HEK293 (cell line): ENCODE measurements at regions not wholly inside any gene's neighbourhood (a gene's known extent, or its start where the extent isn't known, plus 50 kb on each side); places are given as distances from the start of the nearest gene placed in this dataset.

Experiments used
- REST ChIP-seq: fragments of 450-650 bp; formaldehyde crosslinking; IDR thresholded peaks from 2 replicates; pipeline ENCODE4 v1.5.1; 2016; ENCODE audit warnings: missing biosample characterization, missing genetic modification characterization
- ZNF274 ChIP-seq, 2 experiments: fragments of 200-500 bp in 1 of 2; fragments of 450-650 bp in 1 of 2; sonication (Bioruptor generic) in 1 of 2; formaldehyde crosslinking in 1 of 2; IDR thresholded peaks; 2 replicates each; pipeline versions ENCODE4 v1.5.1 to v1.6.1; 2014 to 2016; ENCODE audit warnings: borderline replicate concordance in 1 of 2, inconsistent platforms in 1 of 2, low read length in 1 of 2, missing biosample characterization in 1 of 2, missing genetic modification characterization in 1 of 2
- ZXDB ChIP-seq: fragments of 450-650 bp; formaldehyde crosslinking; IDR thresholded peaks from 2 replicates; pipeline ENCODE4 v1.5.1; 2016; ENCODE audit warnings: missing biosample characterization, missing genetic modification characterization
- TF ChIP-seq, protein P1 (sequence below): fragments of 450-650 bp; formaldehyde crosslinking; IDR thresholded peaks from 2 replicates; pipeline ENCODE4 v1.5.1; 2016; ENCODE audit warnings: missing biosample characterization, missing genetic modification characterization

- TF ChIP-seq, protein P1, sequence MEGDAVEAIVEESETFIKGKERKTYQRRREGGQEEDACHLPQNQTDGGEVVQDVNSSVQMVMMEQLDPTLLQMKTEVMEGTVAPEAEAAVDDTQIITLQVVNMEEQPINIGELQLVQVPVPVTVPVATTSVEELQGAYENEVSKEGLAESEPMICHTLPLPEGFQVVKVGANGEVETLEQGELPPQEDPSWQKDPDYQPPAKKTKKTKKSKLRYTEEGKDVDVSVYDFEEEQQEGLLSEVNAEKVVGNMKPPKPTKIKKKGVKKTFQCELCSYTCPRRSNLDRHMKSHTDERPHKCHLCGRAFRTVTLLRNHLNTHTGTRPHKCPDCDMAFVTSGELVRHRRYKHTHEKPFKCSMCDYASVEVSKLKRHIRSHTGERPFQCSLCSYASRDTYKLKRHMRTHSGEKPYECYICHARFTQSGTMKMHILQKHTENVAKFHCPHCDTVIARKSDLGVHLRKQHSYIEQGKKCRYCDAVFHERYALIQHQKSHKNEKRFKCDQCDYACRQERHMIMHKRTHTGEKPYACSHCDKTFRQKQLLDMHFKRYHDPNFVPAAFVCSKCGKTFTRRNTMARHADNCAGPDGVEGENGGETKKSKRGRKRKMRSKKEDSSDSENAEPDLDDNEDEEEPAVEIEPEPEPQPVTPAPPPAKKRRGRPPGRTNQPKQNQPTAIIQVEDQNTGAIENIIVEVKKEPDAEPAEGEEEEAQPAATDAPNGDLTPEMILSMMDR (tag by site-specific recombination): no peak
- TF ChIP-seq REST (tag by site-specific recombination): no peak
- TF ChIP-seq ZXDB (tag by site-specific recombination): no peak
- no peak for TF ChIP-seq ZNF274 (IDR thresholded peaks at IDR 0.05; ENCODE audit: low read length)
- no peak for TF ChIP-seq ZNF274 (tag by site-specific recombination; IDR thresholded peaks at IDR 0.05; ENCODE audit: borderline replicate concordance)
These were observed 101.6 kb upstream of the GOLGA6L6 start for GRCh38 chr15:20643024-20643770.
